GM23248 (cell line): ENCODE measurements at regions not wholly inside any gene's neighbourhood (a gene's known extent, or its start where the extent isn't known, plus 50 kb on each side); places are given as distances from the start of the nearest gene placed in this dataset.

ENCODE experiments used
- DNase-seq: peaks from one replicate; pipeline ENCODE4 v3.0.0-alpha.2; 2015
- H2AFZ ChIP-seq: fragments of 200-600 bp; sonication (generic); 2 replicates; pipeline ENCODE4 v1.6.1; 2016; ENCODE audit warnings: antibody characterized with exemption
- H3F3A ChIP-seq: fragments of 200-600 bp; sonication (generic); 2 replicates; pipeline ENCODE4 v1.6.1; 2016; ENCODE audit warnings: mild to moderate bottlenecking, antibody characterized with exemption, mixed run types; ENCODE audit not compliant: insufficient read depth
- H3K27ac ChIP-seq: fragments of 200-600 bp; sonication (generic); 2 replicates; pipeline ENCODE4 v1.5.1; 2016; ENCODE audit warnings: mild to moderate bottlenecking
- H3K27me3 ChIP-seq: fragments of 200-600 bp; sonication (generic); replicated peaks from 2 replicates; pipeline ENCODE4 v1.6.1; 2016; ENCODE audit warnings: mild to moderate bottlenecking; ENCODE audit not compliant: insufficient read depth
- H3K36me3 ChIP-seq: fragments of 200-600 bp; sonication (generic); 2 replicates; pipeline ENCODE4 v1.6.1; 2016; ENCODE audit warnings: low read depth, mild to moderate bottlenecking
- H3K4me1 ChIP-seq: fragments of 200-600 bp; sonication (generic); 2 replicates; pipeline ENCODE4 v1.6.1; 2016; ENCODE audit warnings: mild to moderate bottlenecking; ENCODE audit not compliant: insufficient read depth
- H3K4me2 ChIP-seq: fragments of 200-600 bp; sonication (generic); one replicate; pipeline ENCODE4 v1.6.1; 2016; ENCODE audit warnings: mild to moderate bottlenecking; ENCODE audit not compliant: unreplicated experiment
- H3K4me3 ChIP-seq: fragments of 200-600 bp; sonication (generic); 2 replicates; pipeline ENCODE4 v1.5.1; 2016; ENCODE audit warnings: mild to moderate bottlenecking
- H3K79me2 ChIP-seq: fragments of 200-600 bp; sonication (generic); 2 replicates; pipeline ENCODE4 v1.6.1; 2016; ENCODE audit warnings: mild to moderate bottlenecking; ENCODE audit not compliant: insufficient read depth
- H3K9ac ChIP-seq: fragments of 200-600 bp; sonication (generic); 2 replicates; pipeline ENCODE4 v1.6.1; 2016; ENCODE audit warnings: mild to moderate bottlenecking
- H3K9me2 ChIP-seq: fragments of 200-600 bp; sonication (generic); 2 replicates; pipeline ENCODE4 v1.6.1; 2016; ENCODE audit warnings: mixed run types, mild to moderate bottlenecking, moderate library complexity; ENCODE audit not compliant: insufficient read depth
- H3K9me3 ChIP-seq: fragments of 200-600 bp; sonication (generic); one replicate; pipeline ENCODE4 v1.6.1; 2017; ENCODE audit warnings: low read depth
- H4K20me1 ChIP-seq: fragments of 200-600 bp; sonication (generic); 2 replicates; pipeline ENCODE4 v1.6.0; 2016; ENCODE audit not compliant: insufficient read depth
- EZH2 ChIP-seq: fragments of 200-600 bp; sonication (generic); IDR thresholded peaks from 2 replicates; pipeline ENCODE4 v1.6.1; 2018; ENCODE audit warnings: antibody characterized with exemption, mild to moderate bottlenecking; ENCODE audit not compliant: insufficient read depth, poor library complexity, severe bottlenecking
- EZH2phosphoT487 ChIP-seq: fragments of 200-600 bp; sonication (generic); IDR thresholded peaks from 2 replicates; pipeline ENCODE4 v1.6.1; 2018; ENCODE audit warnings: antibody characterized with exemption, moderate library complexity, mild to moderate bottlenecking, low read depth; ENCODE audit not compliant: insufficient read depth
- WGBS, 2 experiments: methylation state at CpG; one replicate each; pipeline ENCODE4 v1.1.6; 2015 to 2017; ENCODE audit warnings: low lambda C conversion rate in 2 of 2, low coverage in 1 of 2; ENCODE audit errors: missing lambda C conversion rate in 2 of 2; 5-methylcytosine and 5-hydroxymethylcytosine counted together
- in situ Hi-C: fragments of 300-500 bp; cut with MboI; formaldehyde crosslinking; loops from 2 replicates; pipeline ENCODE4 v1.15.0; 2020

GRCh38 chr17:14559264-14560119, 258.6 kb downstream of the HS3ST3B1 start:
- in situ Hi-C loops, result no loop called here
- Histone ChIP-seq H3F3A (no peaks in the 10 kb centered on the region), H4K20me1 (no peaks in the 10 kb centered on the region), H3K36me3 (no peaks in the 10 kb centered on the region), H3K4me2 (no peak overlapping the region), H3K27me3 (no peaks in the 10 kb centered on the region), H3K9me2 (no peaks in the 10 kb centered on the region), H2AFZ (no peak overlapping the region), H3K79me2 (no peaks in the 10 kb centered on the region), H3K9me3 (no peaks in the 10 kb centered on the region), H3K9ac (no peak overlapping the region), H3K4me1 (no peaks in the 10 kb centered on the region), H3K27ac (no peak overlapping the region), H3K4me3 (no peak overlapping the region)
- TF ChIP-seq EZH2phosphoT487, result no peak
- no peak for TF ChIP-seq EZH2
- WGBS, 2 experiments, result 17 to 20% methylated on average over 10 of the region's 10 CpGs
- no peak for DNase-seq

- Histone ChIP-seq H3K4me2 (no peak overlapping the region), H3K4me3 (no peak overlapping the region), H3K27ac (no peak overlapping the region), H2AFZ (no peak overlapping the region), H3K79me2 (no peaks in the 10 kb centered on the region), H4K20me1 (no peaks in the 10 kb centered on the region), H3F3A (no peaks in the 10 kb centered on the region), H3K36me3 (no peaks in the 10 kb centered on the region), H3K9me3 (no peaks in the 10 kb centered on the region), H3K9me2 (no peaks in the 10 kb centered on the region), H3K9ac (no peak overlapping the region), H3K27me3 (no peaks in the 10 kb centered on the region), H3K4me1 (no peaks in the 10 kb centered on the region)
- no peak for DNase-seq
- TF ChIP-seq EZH2phosphoT487, result no peak
- TF ChIP-seq EZH2, result no peak
- WGBS, 2 experiments, result 37 to 44% methylated on average over 4 of the region's 4 CpGs
- in situ Hi-C loops, result no loop called here
These were observed 256.6 kb downstream of the HS3ST3B1 start for GRCh38 chr17:14557480-14557879.

GRCh38 chr17:14553847-14554246, 253.0 kb downstream of the HS3ST3B1 start:
- Histone ChIP-seq H3K4me2 (no peak overlapping the region), H4K20me1 (no peaks in the 10 kb centered on the region), H3K79me2 (no peaks in the 10 kb centered on the region), H3K36me3 (no peaks in the 10 kb centered on the region), H3K27me3 (no peaks in the 10 kb centered on the region), H3F3A (no peaks in the 10 kb centered on the region), H3K4me3 (no peak overlapping the region), H3K9ac (no peak overlapping the region), H3K4me1 (no peaks in the 10 kb centered on the region), H3K27ac (no peak overlapping the region), H2AFZ (no peak overlapping the region), H3K9me2 (no peaks in the 10 kb centered on the region), H3K9me3 (no peaks in the 10 kb centered on the region)
- in situ Hi-C loops, result no loop called here
- TF ChIP-seq EZH2phosphoT487 (no peak), EZH2 (no peak)
- WGBS, 2 experiments, result 38 to 54% methylated on average over 2 of the region's 2 CpGs
- no peak for DNase-seq

- no peaks in the 10 kb centered on the region for H3K27me3 ChIP-seq
- no peaks in the 10 kb centered on the region for H3K4me1 ChIP-seq
- no peaks in the 10 kb centered on the region for H3F3A ChIP-seq
- H3K27ac ChIP-seq, result no peak overlapping the region
- no peak overlapping the region for H3K4me3 ChIP-seq
- H2AFZ ChIP-seq, result peak overlapping the region; percentile 55; the same call in 1 of the 2 replicates
- no peaks in the 10 kb centered on the region for H3K36me3 ChIP-seq
- in situ Hi-C loops, result no loop called here
- H3K79me2 ChIP-seq, result no peaks in the 10 kb centered on the region
- no peak overlapping the region for H3K9ac ChIP-seq
- no peaks in the 10 kb centered on the region for H3K9me2 ChIP-seq
- no peak for TF ChIP-seq EZH2phosphoT487
- TF ChIP-seq EZH2, result no peak
- no peaks in the 10 kb centered on the region for H4K20me1 ChIP-seq
- no peak overlapping the region for H3K4me2 ChIP-seq
- DNase-seq, result peak; percentile 28
- WGBS, 2 experiments, result 31% methylated on average over 7 of the region's 7 CpGs
- no peaks in the 10 kb centered on the region for H3K9me3 ChIP-seq
These were observed 251.4 kb downstream of the HS3ST3B1 start for GRCh38 chr17:14552306-14552705.

- no peak for TF ChIP-seq EZH2
These were observed 246.7 kb downstream of the HS3ST3B1 start for GRCh38 chr17:14547556-14547955.

More at GRCh38 chr17:14547556-14547955, 246.7 kb downstream of the HS3ST3B1 start:
- Histone ChIP-seq H3K9ac (no peak overlapping the region), H3K27ac (no peak overlapping the region), H3K36me3 (no peaks in the 10 kb centered on the region), H3K9me2 (no peaks in the 10 kb centered on the region), H3K9me3 (no peaks in the 10 kb centered on the region), H3K79me2 (no peaks in the 10 kb centered on the region), H2AFZ (no peak overlapping the region), H3F3A (no peaks in the 10 kb centered on the region), H3K4me2 (no peak overlapping the region), H3K4me3 (no peak overlapping the region), H3K4me1 (no peaks in the 10 kb centered on the region), H3K27me3 (no peaks in the 10 kb centered on the region), H4K20me1 (no peaks in the 10 kb centered on the region)
- in situ Hi-C loops, result no loop called here
- 63 to 72% methylated on average over 2 of the region's 2 CpGs for WGBS, 2 experiments
- no peak for DNase-seq
